Activated T-cell treated with anti-CD3 and anti-CD28 coated beads for 48 hours (primary cell): ENCODE measurements at regions not wholly inside any gene's neighbourhood (a gene's known extent, or its start where the extent isn't known, plus 50 kb on each side); places are given as distances from the start of the nearest gene placed in this dataset.
"Not testable (repeated sequence)": the region's sequence is repeated elsewhere in the genome, so short reads cannot be mapped to it uniquely, and the experiment has no call there.

Experiments
- DNase-seq: peaks from one replicate; pipeline ENCODE4 v3.0.0-alpha.2; 2020; ENCODE audit warnings: low read depth

GRCh38 chr4:43619219-43619618, 726.7 kb downstream of the GRXCR1 start:
- no peak for DNase-seq

DNA sequence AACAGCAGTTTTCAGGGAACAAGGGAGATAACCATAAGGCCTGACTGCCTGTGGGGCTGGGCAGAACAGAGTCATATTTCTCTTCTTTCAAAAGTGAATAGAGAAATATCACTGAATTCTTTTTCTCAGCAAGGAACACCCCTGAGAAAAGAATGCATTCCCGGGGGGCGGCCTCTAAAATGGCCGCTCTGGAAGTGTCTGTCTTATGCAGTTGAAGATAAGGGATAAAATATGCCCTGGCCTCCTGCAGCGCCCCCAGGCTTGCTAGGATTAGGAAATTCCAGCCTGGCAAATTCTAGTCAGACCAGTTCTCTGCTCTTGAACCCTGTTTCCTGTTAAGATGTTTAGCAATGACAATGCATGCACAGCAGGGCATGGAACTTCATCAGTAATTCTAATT, 745.4 kb downstream of the GRXCR1 start:
- DNase-seq = not testable (repeated sequence)

DNA sequence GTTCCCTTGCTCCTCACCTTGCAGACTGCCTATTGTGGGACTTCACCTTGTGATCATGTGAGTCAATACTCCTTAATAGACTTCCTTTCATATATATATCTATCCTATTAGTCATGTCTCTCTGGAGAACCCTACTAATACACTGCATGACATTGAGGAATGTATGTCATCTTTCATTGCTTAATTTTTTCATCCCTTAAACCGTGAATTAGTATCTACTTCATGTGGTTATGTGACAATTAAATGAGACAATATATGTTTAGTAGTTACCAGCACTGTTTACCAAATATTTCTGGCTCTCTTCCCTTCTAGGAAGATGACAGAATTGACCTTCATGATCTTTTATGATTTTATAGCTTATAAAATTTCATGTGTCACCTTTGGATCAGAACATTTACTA, 759.5 kb downstream of the GRXCR1 start:
- DNase-seq = no peak

GRCh38 chr4:43659547-43659946, 767.0 kb downstream of the GRXCR1 start:
- not testable (repeated sequence) for DNase-seq

- not testable (repeated sequence) for DNase-seq
Measured at GRCh38 chr4:43672265-43672885, 776.2 kb downstream of the KCTD8 start.

DNA sequence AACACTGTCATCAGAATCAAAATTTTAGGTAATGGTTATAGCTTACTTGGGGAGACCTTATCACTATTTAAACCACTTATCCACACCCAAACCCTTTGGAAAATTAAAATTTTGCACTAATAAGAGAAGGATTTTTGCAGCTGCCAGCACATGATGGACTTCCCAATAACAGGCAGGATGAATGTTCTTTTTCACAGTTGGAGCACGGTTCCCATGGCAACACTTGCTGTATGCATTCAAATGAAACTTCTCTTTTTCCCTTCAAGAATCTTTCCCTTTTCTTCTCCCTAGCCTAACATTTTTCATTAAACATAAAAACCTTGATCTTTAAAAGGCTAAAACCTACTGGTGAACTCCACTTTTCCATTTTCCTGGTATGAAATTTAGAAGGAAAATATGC, 768.2 kb downstream of the KCTD8 start:
- no peak for DNase-seq

DNA sequence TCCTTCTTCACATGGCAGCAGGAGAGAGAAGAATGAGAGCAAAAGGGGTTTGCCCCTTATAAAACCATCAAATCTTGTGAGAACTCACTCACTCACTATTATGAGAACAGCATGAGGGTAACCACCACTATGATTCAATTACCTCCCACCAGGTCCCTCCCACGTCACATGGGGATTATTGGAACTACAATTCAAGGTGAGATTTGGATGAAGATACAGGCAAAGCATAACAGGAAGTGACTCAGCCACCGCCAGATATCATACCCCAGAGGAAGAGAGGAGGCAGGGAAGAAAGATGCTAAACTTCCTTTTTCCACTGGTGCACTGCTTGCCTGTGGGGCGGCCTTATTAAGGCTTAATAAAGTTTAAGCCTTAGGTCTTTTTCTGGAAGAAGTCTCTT, 766.1 kb downstream of the KCTD8 start:
- no peak for DNase-seq

DNA sequence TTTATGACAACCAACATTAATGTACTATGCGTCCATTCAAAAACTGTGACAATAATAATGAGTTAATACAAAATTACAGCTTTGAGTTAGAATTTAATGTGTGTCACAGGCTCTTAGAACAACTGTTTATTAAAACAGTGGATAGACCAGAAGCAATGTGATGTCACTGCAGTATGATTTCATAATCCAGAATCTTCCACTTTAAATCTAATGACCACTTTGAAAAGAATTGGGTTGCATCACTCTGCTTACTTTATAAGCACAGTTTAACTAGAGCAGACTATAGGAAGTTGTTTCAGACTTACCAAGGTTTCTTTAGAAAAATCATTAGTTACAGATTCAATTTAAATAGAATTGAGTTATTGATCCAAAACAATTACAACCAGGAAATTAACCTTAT, 758.5 kb downstream of the KCTD8 start:
- no peak for DNase-seq

DNA sequence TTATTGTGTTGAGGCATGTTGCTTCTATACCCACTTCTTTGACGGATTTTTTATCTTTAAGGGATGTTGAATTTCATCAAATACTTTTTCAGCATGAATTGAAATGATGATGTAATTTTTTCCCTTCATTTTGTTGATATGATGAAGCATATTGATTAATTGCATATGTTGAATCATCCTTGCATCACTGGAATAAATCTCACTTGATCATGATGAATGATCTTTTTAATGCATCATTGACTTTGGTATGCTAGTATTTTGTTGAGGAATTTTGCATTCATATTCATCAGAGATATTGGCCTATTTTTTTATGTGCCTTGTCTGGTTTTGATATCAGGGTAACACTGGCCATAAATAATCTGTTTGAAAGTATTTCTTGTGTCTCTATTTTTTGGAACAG, 754.7 kb downstream of the KCTD8 start:
- no peak for DNase-seq

DNA sequence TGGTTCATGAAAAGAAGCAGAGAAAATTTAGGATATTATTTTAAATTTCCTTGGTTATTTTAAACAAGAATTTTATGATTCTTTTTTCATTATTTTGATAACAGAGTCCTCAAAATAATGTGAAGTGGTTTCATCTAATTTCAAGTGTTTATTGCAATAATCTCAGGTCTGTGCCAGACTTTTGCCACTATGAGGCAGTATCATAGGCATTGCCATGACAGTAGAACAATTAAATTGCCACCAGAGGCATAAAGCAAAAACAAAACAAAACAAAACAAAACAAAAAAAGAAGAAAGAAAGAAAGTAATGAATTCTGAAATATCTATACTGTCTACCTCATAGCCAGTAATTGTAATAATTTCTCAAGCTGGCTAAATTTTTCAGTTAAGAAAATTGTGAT, 739.2 kb downstream of the KCTD8 start:
- no peak for DNase-seq

GRCh38 chr4:43716721-43717395, 731.8 kb downstream of the KCTD8 start:
- no peak for DNase-seq

DNA sequence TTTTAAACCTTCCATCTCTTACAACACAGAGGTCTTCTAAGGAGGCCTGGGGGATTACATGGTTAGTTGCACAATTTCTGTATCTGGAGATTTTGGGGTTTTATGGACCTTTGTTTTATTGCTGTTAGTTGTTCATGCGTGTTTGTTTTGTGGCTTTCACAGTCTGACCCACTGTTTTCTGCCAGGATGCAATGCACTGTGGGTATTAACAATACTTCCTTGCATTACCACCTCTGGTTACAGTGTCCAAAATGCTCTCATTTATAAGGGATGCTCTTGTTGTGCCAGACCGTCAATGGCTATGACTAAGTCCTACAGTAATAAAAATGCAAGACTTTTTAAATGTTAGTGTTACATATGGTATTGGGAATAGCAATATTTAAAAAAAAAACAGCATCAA, 730.2 kb downstream of the KCTD8 start:
- no peak for DNase-seq

- no peak for DNase-seq
Measured at GRCh38 chr4:43732829-43733426, 715.7 kb downstream of the KCTD8 start.

DNA sequence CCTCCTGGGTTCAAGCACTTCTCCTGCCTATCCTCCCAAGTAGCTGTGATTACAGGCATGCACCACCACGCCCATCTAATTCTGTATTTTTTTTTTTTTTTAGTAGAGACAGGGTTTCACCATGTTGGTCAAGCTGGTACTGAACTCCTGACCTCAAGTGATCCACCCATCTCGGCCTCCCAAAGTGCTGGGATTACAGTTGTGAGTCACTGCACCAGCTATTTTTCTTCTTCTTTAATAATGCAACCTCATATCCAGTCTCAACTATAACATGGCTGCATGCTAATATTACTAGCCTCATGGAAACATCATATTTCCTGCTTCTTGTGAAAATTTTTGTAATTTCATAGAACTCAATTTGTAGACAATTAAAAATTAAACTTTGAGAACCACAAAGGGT, 706.5 kb downstream of the KCTD8 start:
- no peak for DNase-seq

- DNase-seq = no peak
Measured at GRCh38 chr4:43754566-43754965, 694.0 kb downstream of the KCTD8 start.

DNA sequence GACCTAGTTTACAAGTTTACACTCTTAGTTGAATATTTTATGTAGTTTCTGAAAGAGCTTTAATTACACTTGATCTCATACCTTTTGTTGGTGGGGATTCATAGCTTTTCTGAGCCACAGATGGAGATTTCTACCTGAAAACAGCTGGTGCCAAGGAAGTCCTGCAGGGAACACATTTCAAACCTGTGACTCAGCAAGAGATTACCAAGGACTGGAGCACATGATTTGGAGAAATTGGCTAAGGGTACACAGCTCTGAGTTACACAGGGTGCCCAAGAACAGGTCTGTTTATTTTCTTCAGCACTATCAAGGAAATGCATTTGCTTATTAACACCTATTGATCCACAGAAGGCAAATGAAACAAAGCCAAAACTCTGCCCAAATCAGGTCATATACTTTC, 691.5 kb downstream of the KCTD8 start:
- no peak for DNase-seq

GRCh38 chr4:43758836-43759235, 689.8 kb downstream of the KCTD8 start:
- no peak for DNase-seq

GRCh38 chr4:43763029-43763610, 685.5 kb downstream of the KCTD8 start:
- no peak for DNase-seq

GRCh38 chr4:43765514-43765913, 683.1 kb downstream of the KCTD8 start:
- no peak for DNase-seq

GRCh38 chr4:43766648-43767047, 682.0 kb downstream of the KCTD8 start:
- DNase-seq = no peak

GRCh38 chr4:43776371-43776770, 672.2 kb downstream of the KCTD8 start:
- no peak for DNase-seq

- no peak for DNase-seq
Measured at GRCh38 chr4:43778187-43778915, 670.3 kb downstream of the KCTD8 start.

DNA sequence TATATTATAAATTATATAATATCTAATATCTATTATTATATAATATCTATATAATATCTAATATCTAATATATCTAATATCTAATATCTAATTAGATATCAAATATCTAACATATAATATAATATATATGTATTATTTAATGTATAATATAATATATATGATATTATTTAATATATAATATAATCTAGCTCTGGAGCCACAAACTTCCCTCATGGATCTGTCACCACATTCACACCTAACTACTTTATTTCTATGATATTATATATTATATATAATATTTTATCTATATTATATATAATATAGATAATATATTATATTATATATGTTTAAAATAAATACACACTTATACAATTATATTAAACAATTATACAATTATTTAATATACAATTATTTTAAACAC, 667.5 kb downstream of the KCTD8 start:
- DNase-seq = no peak
